Vagina (tissue), 2 donors: ENCODE measurements at regions not wholly inside any gene's neighbourhood (a gene's known extent, or its start where the extent isn't known, plus 50 kb on each side); places are given as distances from the start of the nearest gene placed in this dataset.

Experiments
- DNase-seq, 2 donors: peaks; one replicate each; pipeline ENCODE4 v3.0.0-alpha.2; 2017; ENCODE audit errors: extremely low spot score in 2 of 2
- H3K27ac ChIP-seq: fragments of 200-600 bp; sonication (generic); one replicate; pipeline ENCODE4 v1.5.1; 2019
- H3K27me3 ChIP-seq: fragments of 200-600 bp; sonication (generic); one replicate; pipeline ENCODE4 v1.5.1; 2019
- H3K36me3 ChIP-seq, 2 donors: fragments of 200-600 bp; sonication (generic); one replicate each; pipeline ENCODE4 v1.5.1; 2017 to 2019
- H3K4me1 ChIP-seq: fragments of 200-600 bp; sonication (generic); one replicate; pipeline ENCODE4 v1.5.1; 2019
- H3K4me3 ChIP-seq, 2 donors: fragments of 200-600 bp; sonication (generic); 1 replicate in 1 of 2; 2 replicates in 1 of 2; pipeline ENCODE4 v1.5.1; 2016 to 2019
- H3K9me3 ChIP-seq: fragments of 200-600 bp; sonication (generic); one replicate; pipeline ENCODE4 v1.5.1; 2019
- POLR2A ChIP-seq, 2 donors: fragments of 450-650 bp; IDR thresholded peaks; one replicate each; pipeline ENCODE4 v1.6.1; 2017; ENCODE audit warnings: antibody characterized with exemption in 2 of 2, mild to moderate bottlenecking in 2 of 2, moderate library complexity in 2 of 2
- POLR2AphosphoS5 ChIP-seq, 2 donors: sonication (generic); formaldehyde crosslinking; IDR thresholded peaks; one replicate each; pipeline ENCODE4 v1.9.0; 2017; ENCODE audit warnings: antibody characterized with exemption in 2 of 2, mild to moderate bottlenecking in 2 of 2, low read depth in 1 of 2; ENCODE audit not compliant: insufficient read depth in 1 of 2
- intact Hi-C: fragments of 100-400 bp; cut with DNase I; formaldehyde crosslinking; loops from one replicate; pipeline ENCODE4 v1.15.1; 2023
- TF ChIP-seq, protein P1 (sequence below), 3 experiments: fragments of 450-650 bp in 2 of 3; fragments of 200-600 bp in 1 of 3; sonication (generic) in 1 of 3; IDR thresholded peaks; one replicate each; pipeline ENCODE4 v1.5.1; 2017 to 2019; ENCODE audit warnings: antibody characterized with exemption in 3 of 3, mild to moderate bottlenecking in 2 of 3, moderate library complexity in 2 of 3

DNA sequence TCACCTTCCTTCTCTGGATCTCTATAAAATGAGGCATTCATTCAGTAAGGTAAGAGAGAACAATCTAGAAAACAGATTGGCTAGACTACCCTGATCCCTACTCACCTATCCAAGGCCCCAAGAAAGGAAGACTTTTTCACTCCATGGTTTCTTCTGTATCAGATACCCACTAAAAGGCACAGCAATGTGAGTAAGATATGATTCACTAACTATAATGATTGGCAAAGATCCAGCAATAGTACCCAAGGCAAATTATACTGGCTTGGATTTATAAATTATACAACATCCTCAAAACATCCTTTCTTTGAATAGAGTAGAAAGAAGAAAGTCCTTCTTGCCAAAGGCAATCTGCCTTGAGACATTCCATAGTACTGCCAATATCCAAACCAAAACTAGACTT lies 1432.0 kb upstream of the GOT2 start:
- H3K4me1 ChIP-seq: no peaks in the 10 kb centered on the region
- no peaks in the 10 kb centered on the region for H3K9me3 ChIP-seq
- no peak overlapping the region for H3K4me3 ChIP-seq
- no peak for DNase-seq
- TF ChIP-seq, protein P1, sequence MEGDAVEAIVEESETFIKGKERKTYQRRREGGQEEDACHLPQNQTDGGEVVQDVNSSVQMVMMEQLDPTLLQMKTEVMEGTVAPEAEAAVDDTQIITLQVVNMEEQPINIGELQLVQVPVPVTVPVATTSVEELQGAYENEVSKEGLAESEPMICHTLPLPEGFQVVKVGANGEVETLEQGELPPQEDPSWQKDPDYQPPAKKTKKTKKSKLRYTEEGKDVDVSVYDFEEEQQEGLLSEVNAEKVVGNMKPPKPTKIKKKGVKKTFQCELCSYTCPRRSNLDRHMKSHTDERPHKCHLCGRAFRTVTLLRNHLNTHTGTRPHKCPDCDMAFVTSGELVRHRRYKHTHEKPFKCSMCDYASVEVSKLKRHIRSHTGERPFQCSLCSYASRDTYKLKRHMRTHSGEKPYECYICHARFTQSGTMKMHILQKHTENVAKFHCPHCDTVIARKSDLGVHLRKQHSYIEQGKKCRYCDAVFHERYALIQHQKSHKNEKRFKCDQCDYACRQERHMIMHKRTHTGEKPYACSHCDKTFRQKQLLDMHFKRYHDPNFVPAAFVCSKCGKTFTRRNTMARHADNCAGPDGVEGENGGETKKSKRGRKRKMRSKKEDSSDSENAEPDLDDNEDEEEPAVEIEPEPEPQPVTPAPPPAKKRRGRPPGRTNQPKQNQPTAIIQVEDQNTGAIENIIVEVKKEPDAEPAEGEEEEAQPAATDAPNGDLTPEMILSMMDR (IDR thresholded peaks at IDR 0.05): no peak
- TF ChIP-seq POLR2AphosphoS5 (IDR thresholded peaks at IDR 0.05; ENCODE audit: insufficient read depth in 1 of 2, low read depth in 1 of 2) (no peak), POLR2A (IDR thresholded peaks at IDR 0.05) (no peak)
- H3K27me3 ChIP-seq: no peaks in the 10 kb centered on the region
- intact Hi-C loops: no loop called here
- H3K27ac ChIP-seq: no peak overlapping the region
- no peaks in the 10 kb centered on the region for H3K36me3 ChIP-seq

DNA sequence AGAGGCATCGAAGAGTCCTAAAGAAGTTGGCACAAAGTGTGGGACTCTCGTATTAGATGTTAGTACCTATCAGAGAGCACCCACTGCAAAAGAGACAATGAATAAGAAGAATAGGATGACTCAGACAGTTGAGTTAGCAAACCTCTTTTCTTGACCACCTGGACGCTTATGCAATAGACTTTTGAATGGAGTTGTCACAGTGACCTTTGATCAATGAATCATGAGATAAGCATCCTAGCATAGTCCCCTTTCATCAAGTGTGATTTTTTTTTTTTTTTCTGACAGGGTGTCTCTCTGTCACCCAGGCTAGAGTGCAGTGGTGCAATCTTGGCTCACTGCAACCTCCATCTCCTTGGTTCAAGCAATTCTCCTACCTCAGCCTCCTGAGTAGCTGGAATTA lies 1417.9 kb upstream of the GOT2 start:
- Histone ChIP-seq H3K4me1 (no peaks in the 10 kb centered on the region), H3K27ac (no peak overlapping the region), H3K36me3 (no peaks in the 10 kb centered on the region), H3K9me3 (no peaks in the 10 kb centered on the region), H3K4me3 (no peak overlapping the region), H3K27me3 (no peaks in the 10 kb centered on the region)
- TF ChIP-seq POLR2A (IDR thresholded peaks at IDR 0.05): no peak
- no peak for TF ChIP-seq POLR2AphosphoS5 (IDR thresholded peaks at IDR 0.05; ENCODE audit: insufficient read depth in 1 of 2, low read depth in 1 of 2)
- TF ChIP-seq, protein P1 (IDR thresholded peaks at IDR 0.05): no peak
- no peak for DNase-seq
- intact Hi-C loops: no loop called here

GRCh38 chr16:60150907-60151306 lies 1416.8 kb upstream of the GOT2 start:
- intact Hi-C loops: no loop called here
- no peak for DNase-seq

GRCh38 chr16:60143348-60143705 lies 1409.2 kb upstream of the GOT2 start:
- Histone ChIP-seq H3K4me3 (no peak overlapping the region), H3K27me3 (no peaks in the 10 kb centered on the region), H3K27ac (no peak overlapping the region), H3K4me1 (no peaks in the 10 kb centered on the region), H3K36me3 (no peaks in the 10 kb centered on the region), H3K9me3 (no peaks in the 10 kb centered on the region)
- no peak for DNase-seq
- intact Hi-C loops: no loop called here
- TF ChIP-seq POLR2A (IDR thresholded peaks at IDR 0.05): no peak
- no peak for TF ChIP-seq POLR2AphosphoS5 (IDR thresholded peaks at IDR 0.05; ENCODE audit: insufficient read depth in 1 of 2, low read depth in 1 of 2)
- TF ChIP-seq, protein P1 (IDR thresholded peaks at IDR 0.05): no peak

More at GRCh38 chr16:60150907-60151306, 1416.8 kb upstream of the GOT2 start:
- Histone ChIP-seq H3K36me3 (no peaks in the 10 kb centered on the region), H3K9me3 (no peaks in the 10 kb centered on the region), H3K4me1 (no peaks in the 10 kb centered on the region), H3K4me3 (no peak overlapping the region), H3K27ac (no peak overlapping the region), H3K27me3 (no peaks in the 10 kb centered on the region)
- TF ChIP-seq, protein P1 (IDR thresholded peaks at IDR 0.05): no peak
- TF ChIP-seq POLR2A (IDR thresholded peaks at IDR 0.05) (no peak), POLR2AphosphoS5 (IDR thresholded peaks at IDR 0.05; ENCODE audit: insufficient read depth in 1 of 2, low read depth in 1 of 2) (no peak)

GRCh38 chr16:60142619-60143347 lies 1408.7 kb upstream of the GOT2 start:
- Histone ChIP-seq H3K27me3 (no peaks in the 10 kb centered on the region), H3K4me3 (no peak overlapping the region), H3K27ac (no peak overlapping the region), H3K36me3 (no peaks in the 10 kb centered on the region), H3K9me3 (no peaks in the 10 kb centered on the region), H3K4me1 (no peaks in the 10 kb centered on the region)
- intact Hi-C loops: no loop called here
- TF ChIP-seq, protein P1 (IDR thresholded peaks at IDR 0.05): no peak
- TF ChIP-seq POLR2AphosphoS5 (IDR thresholded peaks at IDR 0.05; ENCODE audit: insufficient read depth in 1 of 2, low read depth in 1 of 2) (no peak), POLR2A (IDR thresholded peaks at IDR 0.05) (no peak)
- DNase-seq: no peak
